GM21825 (cell line): ENCODE measurements at regions not wholly inside any gene's neighbourhood (a gene's known extent, or its start where the extent isn't known, plus 50 kb on each side); places are given as distances from the start of the nearest gene placed in this dataset.

Experiments used
- ATAC-seq: cut with Tn5 transposase; IDR thresholded peaks from one replicate; pipeline ENCODE4 v1.9.1; 2021; ENCODE audit warnings: mild to moderate bottlenecking, moderate library complexity; ENCODE audit not compliant: unreplicated experiment

- no peak for ATAC-seq
These were observed 116.9 kb upstream of the ATP8B1 start for GRCh38 chr18:57920036-57920435.

GRCh38 chr18:57918601-57919000 lies 115.5 kb upstream of the ATP8B1 start:
- no peak for ATAC-seq

- no peak for ATAC-seq
These were observed 113.6 kb upstream of the ATP8B1 start for GRCh38 chr18:57916684-57917083.

GRCh38 chr18:57915865-57916582 lies 112.9 kb upstream of the ATP8B1 start:
- ATAC-seq = no peak

GRCh38 chr18:57915248-57915647 lies 112.1 kb upstream of the ATP8B1 start:
- ATAC-seq = no peak

GRCh38 chr18:57913686-57914085 lies 110.6 kb upstream of the ATP8B1 start:
- ATAC-seq = no peak

GRCh38 chr18:57910817-57911216 lies 107.7 kb upstream of the ATP8B1 start:
- no peak for ATAC-seq

GRCh38 chr18:57910134-57910533 lies 107.0 kb upstream of the ATP8B1 start:
- ATAC-seq = no peak

GRCh38 chr18:57909620-57910019 lies 106.5 kb upstream of the ATP8B1 start:
- ATAC-seq = no peak

GRCh38 chr18:57908092-57908491 lies 105.0 kb upstream of the ATP8B1 start:
- ATAC-seq = no peak

- no peak for ATAC-seq
These were observed 104.4 kb upstream of the ATP8B1 start for GRCh38 chr18:57907550-57907949.

- no peak for ATAC-seq
These were observed 103.7 kb upstream of the ATP8B1 start for GRCh38 chr18:57906852-57907251.

GRCh38 chr18:57904535-57904934 lies 101.4 kb upstream of the ATP8B1 start:
- no peak for ATAC-seq

GRCh38 chr18:57902721-57903120 lies 99.6 kb upstream of the ATP8B1 start:
- no peak for ATAC-seq

- no peak for ATAC-seq
These were observed 98.9 kb upstream of the ATP8B1 start for GRCh38 chr18:57901825-57902589.

- ATAC-seq = no peak
These were observed 97.9 kb upstream of the ATP8B1 start for GRCh38 chr18:57900906-57901435.

GRCh38 chr18:57898506-57899124 lies 95.5 kb upstream of the ATP8B1 start:
- ATAC-seq = no peak

- no peak for ATAC-seq
These were observed 92.1 kb upstream of the ATP8B1 start for GRCh38 chr18:57895182-57895581.

GRCh38 chr18:57891707-57892391 lies 88.7 kb upstream of the ATP8B1 start:
- no peak for ATAC-seq

GRCh38 chr18:57890266-57890665 lies 87.2 kb upstream of the ATP8B1 start:
- no peak for ATAC-seq

- no peak for ATAC-seq
These were observed 86.7 kb upstream of the ATP8B1 start for GRCh38 chr18:57889841-57890240.
